PC-3 (cell line): ENCODE measurements at regions not wholly inside any gene's neighbourhood (a gene's known extent, or its start where the extent isn't known, plus 50 kb on each side); places are given as distances from the start of the nearest gene placed in this dataset.

Experiments used
- ATAC-seq: fragments of 200-7000 bp; cut with Tn5 transposase; 2 replicates; pipeline ENCODE4 v1.9.1; 2020; ENCODE audit warnings: mild to moderate bottlenecking, moderate library complexity
- BruUV-seq: library from RNA; stranded (reverse); fragments of 400-500 nt; replicated peaks from 2 replicates; lab custom pipeline; 2021; lab: Mats Ljungman, UMichigan
- CTCF ChIA-PET: fragments of 300-600 bp; sonication (Branson Sonifier 250); formaldehyde crosslinking; loops from one replicate; lab custom pipeline; 2022; ENCODE audit warnings: antibody characterized with exemption; lab: Charles Lee
- POLR2A ChIA-PET: fragments of 300-600 bp; sonication (Branson Sonifier 250); formaldehyde crosslinking; loops from one replicate; lab custom pipeline; 2022; ENCODE audit warnings: antibody characterized with exemption; ENCODE audit not compliant: unreplicated experiment; lab: Charles Lee
- DNase-seq: peaks from one replicate; pipeline ENCODE4 v3.0.0-alpha.2; 2015
- H2AFZ ChIP-seq: fragments of 300-600 bp; sonication (generic); 2 replicates; pipeline ENCODE4 v1.6.0; 2016; ENCODE audit warnings: antibody characterized with exemption, low read length
- H3F3A ChIP-seq: fragments of 300-600 bp; sonication (generic); one replicate; pipeline ENCODE4 v1.6.0; 2017; ENCODE audit warnings: antibody characterized with exemption, low read length, control low read depth, mild to moderate bottlenecking; ENCODE audit not compliant: unreplicated experiment
- H3K27ac ChIP-seq: fragments of 300-600 bp; sonication (generic); 2 replicates; pipeline ENCODE4 v1.5.1; 2016; ENCODE audit warnings: mild to moderate bottlenecking, low read length
- H3K27me3 ChIP-seq: fragments of 300-600 bp; sonication (generic); 2 replicates; pipeline ENCODE4 v1.6.1; 2016; ENCODE audit warnings: low read length, mixed read lengths
- H3K36me3 ChIP-seq: fragments of 300-600 bp; sonication (generic); 2 replicates; pipeline ENCODE4 v1.6.1; 2016; ENCODE audit warnings: low read depth, mixed run types, low read length, mixed read lengths
- H3K4me1 ChIP-seq: fragments of 300-600 bp; sonication (generic); 2 replicates; pipeline ENCODE4 v1.5.1; 2016; ENCODE audit warnings: low read length; ENCODE audit not compliant: insufficient read depth
- H3K4me2 ChIP-seq: fragments of 300-600 bp; sonication (generic); 2 replicates; pipeline ENCODE4 v1.6.0; 2016; ENCODE audit warnings: low read length
- H3K4me3 ChIP-seq: fragments of 300-600 bp; sonication (generic); 2 replicates; pipeline ENCODE4 v1.5.1; 2016; ENCODE audit warnings: mild to moderate bottlenecking, low read length, mixed read lengths
- H3K79me2 ChIP-seq: fragments of 300-600 bp; sonication (generic); 2 replicates; pipeline ENCODE4 v1.6.1; 2017; ENCODE audit warnings: low read length, mixed read lengths
- H3K9ac ChIP-seq: fragments of 300-600 bp; sonication (generic); 2 replicates; pipeline ENCODE4 v1.6.0; 2016; ENCODE audit warnings: mild to moderate bottlenecking, low read length
- H3K9me2 ChIP-seq: fragments of 300-600 bp; sonication (generic); replicated peaks from 2 replicates; pipeline ENCODE4 v1.6.1; 2016; ENCODE audit warnings: mixed run types, low read length, mixed read lengths
- H3K9me3 ChIP-seq: fragments of 300-600 bp; sonication (generic); 2 replicates; pipeline ENCODE4 v1.6.1; 2016; ENCODE audit warnings: low read length, mixed read lengths
- H4K20me1 ChIP-seq: fragments of 300-600 bp; sonication (generic); 2 replicates; pipeline ENCODE4 v1.6.1; 2016; ENCODE audit warnings: low read length, mixed read lengths
- CTCF ChIP-seq: fragments of 300-600 bp; sonication (generic); conservative IDR thresholded peaks from 2 replicates; pipeline ENCODE4 v1.5.1; 2017; ENCODE audit warnings: antibody characterized with exemption, low read depth, mild to moderate bottlenecking, low read length
- EZH2 ChIP-seq: fragments of 300-600 bp; sonication (generic); IDR thresholded peaks from one replicate; pipeline ENCODE4 v1.6.1; 2017; ENCODE audit warnings: antibody characterized with exemption, mild to moderate bottlenecking, low read length; ENCODE audit not compliant: unreplicated experiment
- EZH2phosphoT487 ChIP-seq: fragments of 300-600 bp; sonication (generic); IDR thresholded peaks from 2 replicates; pipeline ENCODE4 v1.6.1; 2018; ENCODE audit warnings: mild to moderate bottlenecking, antibody characterized with exemption, low read length, borderline replicate concordance
- intact Hi-C: fragments of 100-400 bp; cut with micrococcal nuclease; formaldehyde crosslinking; loops from 2 replicates; pipeline ENCODE4 v1.9.0; 2023

GRCh38 chr9:81397481-81398381, 291.6 kb downstream of the TLE1 start:
- CTCF ChIA-PET: no interaction called here

GRCh38 chr9:81396528-81396927, 292.8 kb downstream of the TLE1 start:
- Histone ChIP-seq H3K27ac (no peak overlapping the region), H3K4me2 (no peak overlapping the region), H3K9me2 (no peaks in the 10 kb centered on the region), H3F3A (no peaks in the 10 kb centered on the region), H3K9me3 (no peaks in the 10 kb centered on the region), H3K4me1 (peaks cover 3% of the 10 kb centered on the region), H3K27me3 (no peaks in the 10 kb centered on the region), H2AFZ (no peak overlapping the region), H3K4me3 (no peak overlapping the region), H3K36me3 (no peaks in the 10 kb centered on the region), H3K79me2 (no peaks in the 10 kb centered on the region), H3K9ac (no peak overlapping the region), H4K20me1 (no peaks in the 10 kb centered on the region)
- DNase-seq (no peak), ATAC-seq (no peak)
- ChIA-PET CTCF (interaction anchor here (0.6 kb wide), 1 partner anchor 291 kb away, joined by 9 read pairs; no protein-coding TSS in a partner anchor), POLR2A (no interaction called here)
- intact Hi-C loops: no loop called here
- TF ChIP-seq EZH2 (no peak), CTCF (no peak), EZH2phosphoT487 (no peak)
- BruUV-seq: no TSS peak

More at GRCh38 chr9:81397481-81398381, 291.6 kb downstream of the TLE1 start:
- no peak for DNase-seq
- no peak overlapping the region for H3K9ac ChIP-seq
- H4K20me1 ChIP-seq: no peaks in the 10 kb centered on the region
- H3K27me3 ChIP-seq: no peaks in the 10 kb centered on the region
- no peak for ATAC-seq
- H3K4me2 ChIP-seq: no peak overlapping the region
- no peaks in the 10 kb centered on the region for H3F3A ChIP-seq
- TF ChIP-seq CTCF (no peak), EZH2phosphoT487 (no peak), EZH2 (no peak)
- no peaks in the 10 kb centered on the region for H3K36me3 ChIP-seq
- no peak overlapping the region for H3K27ac ChIP-seq
- BruUV-seq: no TSS peak
- no peak overlapping the region for H2AFZ ChIP-seq
- H3K79me2 ChIP-seq: no peaks in the 10 kb centered on the region
- H3K4me3 ChIP-seq: no peak overlapping the region
- H3K4me1 ChIP-seq: no peaks in the 10 kb centered on the region
- POLR2A ChIA-PET: no interaction called here
- H3K9me2 ChIP-seq: no peaks in the 10 kb centered on the region
- H3K9me3 ChIP-seq: no peaks in the 10 kb centered on the region
- intact Hi-C loops: no loop called here

- Histone ChIP-seq H2AFZ (no peak overlapping the region), H3K27ac (no peak overlapping the region), H3K79me2 (no peaks in the 10 kb centered on the region), H3K4me1 (peaks cover 12% of the 10 kb centered on the region), H3K4me3 (no peak overlapping the region), H4K20me1 (no peaks in the 10 kb centered on the region), H3K27me3 (no peaks in the 10 kb centered on the region), H3K9ac (no peak overlapping the region), H3K9me2 (no peaks in the 10 kb centered on the region), H3F3A (no peaks in the 10 kb centered on the region), H3K36me3 (no peaks in the 10 kb centered on the region), H3K9me3 (no peaks in the 10 kb centered on the region), H3K4me2 (no peak overlapping the region)
- ChIA-PET POLR2A (no interaction called here), CTCF (no interaction called here)
- ATAC-seq (no peak), DNase-seq (no peak)
- intact Hi-C loops: no loop called here
- TF ChIP-seq CTCF (no peak), EZH2phosphoT487 (no peak), EZH2 (no peak)
- BruUV-seq: no TSS peak
These were observed 293.7 kb downstream of the TLE1 start for GRCh38 chr9:81395676-81396054.
